ENCODE measurements at regions not wholly inside any gene's neighbourhood (a gene's known extent, or its start where the extent isn't known, plus 50 kb on each side); places are given as distances from the start of the nearest gene placed in this dataset.

- Histone ChIP-seq H3K4me3 (no peak overlapping the region), H3K36me3 (no peaks in the 10 kb centered on the region), H3K4me1 (no peaks in the 10 kb centered on the region), H3K9me3 (replicated peaks) (peaks cover 32% of the 10 kb centered on the region), H3K27ac (replicated peaks) (no peak overlapping the region), H3K27me3 (ENCODE audit: low read depth) (no peaks in the 10 kb centered on the region)
- no peak for TF ChIP-seq CTCF (IDR thresholded peaks at IDR 0.05; ENCODE audit: borderline replicate concordance)
- no peak for DNase-seq
- intact Hi-C loops (cut with micrococcal nuclease), result no loop called here
These were observed 453.8 kb downstream of the VGLL3 start for GRCh38 chr3:86537171-86537570.

DNA sequence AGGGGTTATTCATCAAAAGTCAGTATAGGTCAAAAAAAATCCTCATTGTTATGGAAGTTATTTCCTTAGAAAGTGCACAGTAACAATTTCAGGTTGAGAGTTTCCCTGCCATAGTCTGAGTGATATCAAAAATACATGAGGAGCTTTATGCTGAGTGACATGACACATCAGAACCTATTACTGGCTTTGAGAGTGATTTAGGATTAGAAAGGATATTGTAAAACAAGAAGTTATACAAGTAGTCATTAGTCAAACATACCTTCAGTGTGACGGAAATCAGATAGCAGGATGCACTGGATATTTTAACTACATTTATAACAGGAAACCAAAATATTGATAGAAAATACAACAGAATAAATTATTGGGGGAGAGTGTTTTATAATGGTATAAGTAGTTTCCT lies 471.1 kb downstream of the VGLL3 start:
- H3K9me3 ChIP-seq (replicated peaks), result no peaks in the 10 kb centered on the region

GRCh38 chr3:86481636-86482035 lies 509.3 kb downstream of the VGLL3 start:
- DNase-seq, result no peak
- Histone ChIP-seq H3K36me3 (no peaks in the 10 kb centered on the region), H3K9me3 (replicated peaks) (peaks cover 11% of the 10 kb centered on the region), H3K4me3 (no peak overlapping the region), H3K27ac (replicated peaks) (no peak overlapping the region), H3K4me1 (no peaks in the 10 kb centered on the region), H3K27me3 (ENCODE audit: low read depth) (no peaks in the 10 kb centered on the region)
- intact Hi-C loops (cut with micrococcal nuclease), result no loop called here
- TF ChIP-seq CTCF (IDR thresholded peaks at IDR 0.05; ENCODE audit: borderline replicate concordance), result no peak

More for the DNA sequence above, 471.1 kb downstream of the VGLL3 start:
- no peak overlapping the region for H3K27ac ChIP-seq (replicated peaks)
- no peaks in the 10 kb centered on the region for H3K27me3 ChIP-seq (ENCODE audit: low read depth)
- intact Hi-C loops (cut with micrococcal nuclease), result no loop called here
- no peak for TF ChIP-seq CTCF (IDR thresholded peaks at IDR 0.05; ENCODE audit: borderline replicate concordance)
- no peak overlapping the region for H3K4me3 ChIP-seq
- H3K4me1 ChIP-seq, result no peaks in the 10 kb centered on the region
- DNase-seq, result no peak
- no peaks in the 10 kb centered on the region for H3K36me3 ChIP-seq

DNA sequence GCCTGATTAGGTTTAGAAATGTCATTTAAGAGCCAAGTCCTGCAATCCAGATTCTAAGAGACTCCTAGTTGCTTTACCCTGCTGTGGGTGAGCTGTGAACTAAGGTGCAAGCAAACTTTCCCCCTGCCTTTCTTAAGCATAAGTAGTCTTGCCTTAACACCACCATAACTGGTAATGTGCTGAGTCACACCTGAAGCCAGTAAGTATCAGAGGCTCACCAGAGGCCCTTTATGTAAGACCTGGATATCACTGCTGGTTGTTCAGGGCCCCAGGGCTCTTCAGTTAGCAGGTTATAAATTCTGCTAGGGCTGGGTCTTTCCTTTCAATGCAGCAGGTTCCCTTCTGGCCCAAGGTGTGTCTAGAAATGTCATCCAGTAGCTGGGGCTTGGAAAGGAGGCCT lies 509.9 kb downstream of the VGLL3 start:
- Histone ChIP-seq H3K4me1 (no peaks in the 10 kb centered on the region), H3K27ac (replicated peaks) (no peak overlapping the region), H3K9me3 (replicated peaks) (peaks cover 11% of the 10 kb centered on the region), H3K27me3 (ENCODE audit: low read depth) (no peaks in the 10 kb centered on the region), H3K4me3 (no peak overlapping the region), H3K36me3 (no peaks in the 10 kb centered on the region)
- DNase-seq, result no peak
- TF ChIP-seq CTCF (IDR thresholded peaks at IDR 0.05; ENCODE audit: borderline replicate concordance), result no peak
- intact Hi-C loops (cut with micrococcal nuclease), result no loop called here

DNA sequence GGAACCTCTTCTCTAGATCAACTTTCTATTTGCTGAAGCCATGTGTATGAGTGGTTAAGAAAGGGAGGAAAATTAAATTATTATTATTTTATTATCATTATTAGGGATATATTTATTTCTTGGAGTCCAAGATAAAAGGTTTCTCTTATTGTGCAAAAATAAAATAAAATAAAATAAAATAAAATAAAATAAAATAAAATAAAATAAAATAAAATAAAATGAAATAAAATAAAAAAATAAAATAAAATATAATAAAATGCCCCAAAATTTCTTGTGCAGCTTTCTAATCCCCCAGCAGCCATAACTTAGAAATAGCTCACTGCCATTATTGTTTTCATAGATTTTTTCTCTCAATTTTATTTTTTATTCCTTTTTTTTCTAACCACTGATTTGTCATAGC lies 526.8 kb downstream of the VGLL3 start:
- Histone ChIP-seq H3K27ac (replicated peaks) (no peak overlapping the region), H3K36me3 (no peaks in the 10 kb centered on the region), H3K4me1 (no peaks in the 10 kb centered on the region), H3K4me3 (no peak overlapping the region), H3K9me3 (replicated peaks) (no peaks in the 10 kb centered on the region), H3K27me3 (ENCODE audit: low read depth) (no peaks in the 10 kb centered on the region)
- intact Hi-C loops (cut with micrococcal nuclease), result no loop called here
- DNase-seq, result no peak
- TF ChIP-seq CTCF (IDR thresholded peaks at IDR 0.05; ENCODE audit: borderline replicate concordance), result no peak

DNA sequence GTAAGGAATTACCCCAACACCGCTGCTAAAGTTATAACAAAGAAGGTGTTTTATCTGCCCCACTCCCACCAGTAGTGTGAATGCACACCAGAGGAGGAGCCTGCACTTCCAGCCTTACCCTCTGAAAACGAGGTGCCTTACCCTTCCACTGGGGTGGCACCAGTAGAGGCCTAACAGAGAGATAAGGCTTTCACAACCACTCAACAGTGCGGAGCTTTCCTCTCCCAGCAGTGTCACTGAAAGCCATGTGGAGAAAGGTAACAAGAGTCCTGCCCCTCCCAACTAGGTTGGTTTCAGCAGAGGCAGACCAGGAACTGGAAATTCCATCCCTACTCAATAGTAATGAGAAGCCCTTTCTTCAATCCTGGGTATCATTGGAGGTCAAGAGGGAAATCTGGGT lies 539.2 kb downstream of the VGLL3 start:
- DNase-seq, result no peak
- intact Hi-C loops (cut with micrococcal nuclease), result no loop called here
- H3K4me3 ChIP-seq, result no peak overlapping the region
- no peaks in the 10 kb centered on the region for H3K36me3 ChIP-seq
- no peaks in the 10 kb centered on the region for H3K27me3 ChIP-seq (ENCODE audit: low read depth)
- H3K9me3 ChIP-seq (replicated peaks), result no peaks in the 10 kb centered on the region
- H3K27ac ChIP-seq (replicated peaks), result no peak overlapping the region
- no peaks in the 10 kb centered on the region for H3K4me1 ChIP-seq
- TF ChIP-seq CTCF (IDR thresholded peaks at IDR 0.05; ENCODE audit: borderline replicate concordance), result no peak

Data from left ventricle myocardium inferior (tissue), 1 donor.